Subcutaneous abdominal adipose tissue (tissue), 5 donors: ENCODE measurements at regions not wholly inside any gene's neighbourhood (a gene's known extent, or its start where the extent isn't known, plus 50 kb on each side); places are given as distances from the start of the nearest gene placed in this dataset.

Experiments
- H3K27ac ChIP-seq: one replicate; pipeline ENCODE4 v1.7.0; 2013; ENCODE audit warnings: low read depth, mild to moderate bottlenecking, inconsistent platforms, low read length, moderate library complexity
- H3K27me3 ChIP-seq, 5 donors: one replicate each; pipeline ENCODE4 v1.7.0; 2013; ENCODE audit warnings: low read length in 5 of 5, inconsistent platforms in 1 of 5; ENCODE audit not compliant: control insufficient read depth in 5 of 5, insufficient read depth in 4 of 5
- H3K36me3 ChIP-seq, 5 donors: one replicate each; pipeline ENCODE4 v1.7.0; 2013; ENCODE audit warnings: low read length in 5 of 5; ENCODE audit not compliant: control insufficient read depth in 5 of 5, insufficient read depth in 5 of 5
- H3K4me1 ChIP-seq, 5 donors: one replicate each; pipeline ENCODE4 v1.7.0; 2013; ENCODE audit warnings: low read length in 5 of 5, mild to moderate bottlenecking in 3 of 5, moderate library complexity in 1 of 5; ENCODE audit not compliant: control insufficient read depth in 5 of 5, insufficient read depth in 5 of 5
- H3K4me3 ChIP-seq, 5 donors: one replicate each; pipeline ENCODE4 v1.7.0; 2013; ENCODE audit warnings: low read length in 5 of 5, low read depth in 1 of 5
- H3K9ac ChIP-seq, 5 donors: one replicate each; pipeline ENCODE4 v1.7.0; 2013; ENCODE audit warnings: low read length in 5 of 5, mild to moderate bottlenecking in 4 of 5, moderate library complexity in 3 of 5
- H3K9me3 ChIP-seq, 5 donors: one replicate each; pipeline ENCODE4 v1.7.0; 2013; ENCODE audit warnings: low read length in 5 of 5; ENCODE audit not compliant: control insufficient read depth in 5 of 5
- donor health status: healthy.
- donor health status: healthy.
- donor health status: healthy.
- donor health status: healthy.
- donor health status: healthy.

DNA sequence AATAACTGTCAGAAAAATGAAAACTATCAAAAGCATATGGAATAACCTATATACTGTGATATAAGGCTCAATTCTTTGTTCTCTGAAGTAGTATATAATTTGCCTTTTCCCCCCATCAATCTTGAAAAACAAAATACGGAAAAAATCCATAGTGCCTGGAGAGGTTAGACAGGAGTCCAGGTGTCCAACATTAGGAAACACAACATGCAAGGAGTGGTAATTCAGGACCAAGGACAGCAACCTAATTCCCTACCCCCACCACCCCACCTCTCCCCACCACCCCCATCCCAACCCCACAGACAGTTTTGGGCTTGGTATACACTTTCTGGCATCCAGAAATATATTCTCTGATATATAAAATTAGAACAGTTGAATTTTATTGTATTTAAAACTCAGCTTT is 55.1 kb upstream of the SLC25A26 start:
- H3K9me3 ChIP-seq, result no peaks in the 10 kb centered on the region
- H3K4me1 ChIP-seq, result no peaks in the 10 kb centered on the region
- H3K4me3 ChIP-seq, result no peak overlapping the region
- H3K9ac ChIP-seq, result no peak overlapping the region
- H3K27ac ChIP-seq, result no peak overlapping the region
- no peaks in the 10 kb centered on the region for H3K36me3 ChIP-seq
- no peaks in the 10 kb centered on the region for H3K27me3 ChIP-seq

DNA sequence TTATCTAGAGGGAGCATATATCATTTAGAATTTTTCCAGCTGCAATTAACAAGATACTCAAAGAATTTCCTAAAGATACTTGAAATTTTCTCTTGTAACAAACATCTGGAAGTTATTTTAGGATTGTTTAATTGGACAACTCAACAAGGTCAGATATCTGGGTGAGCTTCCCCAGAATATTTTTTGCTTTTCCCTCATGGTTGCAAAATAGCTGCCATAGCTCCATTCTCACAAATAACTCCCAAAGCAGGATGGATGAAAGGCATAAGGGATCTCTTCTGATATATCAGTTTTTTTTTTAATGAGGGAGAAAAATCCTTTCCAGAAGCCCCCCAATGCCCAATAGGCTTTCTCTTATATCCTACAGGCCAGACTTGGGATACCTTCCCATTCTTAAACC is 56.6 kb upstream of the SLC25A26 start:
- Histone ChIP-seq H3K4me3 (no peak overlapping the region), H3K9ac (no peak overlapping the region), H3K27me3 (no peaks in the 10 kb centered on the region), H3K4me1 (no peaks in the 10 kb centered on the region), H3K9me3 (no peaks in the 10 kb centered on the region), H3K27ac (no peak overlapping the region), H3K36me3 (no peaks in the 10 kb centered on the region)

DNA sequence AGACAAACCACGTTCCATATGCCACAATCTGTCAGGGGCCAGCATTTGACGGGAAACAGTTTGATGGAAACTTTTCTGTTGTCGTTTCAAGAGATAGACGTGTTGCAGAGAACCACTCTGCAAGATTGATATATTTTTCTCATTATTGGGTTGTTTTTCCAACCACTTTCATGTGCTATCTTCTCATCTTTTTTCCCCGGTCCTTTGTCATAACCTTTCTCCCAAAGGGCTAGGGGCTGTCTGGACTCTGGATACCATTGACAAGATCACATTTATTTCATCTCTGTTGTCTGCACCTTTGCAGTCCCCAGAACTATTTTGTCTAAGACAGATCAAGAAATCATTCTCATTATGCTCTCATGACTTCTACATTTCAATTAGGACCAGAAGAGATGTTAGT is 57.6 kb upstream of the SLC25A26 start:
- no peak overlapping the region for H3K4me3 ChIP-seq
- H3K9ac ChIP-seq, result no peak overlapping the region
- H3K36me3 ChIP-seq, result no peaks in the 10 kb centered on the region
- no peaks in the 10 kb centered on the region for H3K4me1 ChIP-seq
- H3K27me3 ChIP-seq, result no peaks in the 10 kb centered on the region
- H3K9me3 ChIP-seq, result no peaks in the 10 kb centered on the region
- no peak overlapping the region for H3K27ac ChIP-seq

- Histone ChIP-seq H3K27me3 (no peaks in the 10 kb centered on the region), H3K9ac (no peak overlapping the region), H3K36me3 (no peaks in the 10 kb centered on the region), H3K27ac (no peak overlapping the region), H3K4me3 (no peak overlapping the region), H3K4me1 (no peaks in the 10 kb centered on the region), H3K9me3 (no peaks in the 10 kb centered on the region)
These were observed 58.0 kb upstream of the SLC25A26 start for GRCh38 chr3:66162766-66163165.

GRCh38 chr3:66158933-66159683 is 61.7 kb upstream of the SLC25A26 start:
- H3K27ac ChIP-seq, result no peak overlapping the region
- H3K4me1 ChIP-seq, result peaks cover 0 to 16% (median 5%) of the 10 kb centered on the region in 5 donors
- H3K4me3 ChIP-seq, result no peak overlapping the region
- no peaks in the 10 kb centered on the region for H3K9me3 ChIP-seq
- H3K9ac ChIP-seq, result no peak overlapping the region
- no peaks in the 10 kb centered on the region for H3K36me3 ChIP-seq
- H3K27me3 ChIP-seq, result no peaks in the 10 kb centered on the region

GRCh38 chr3:66154444-66154861 is 66.3 kb upstream of the SLC25A26 start:
- Histone ChIP-seq H3K27me3 (no peaks in the 10 kb centered on the region), H3K4me1 (peaks cover 2 to 20% (median 12%) of the 10 kb centered on the region in 5 donors), H3K36me3 (no peaks in the 10 kb centered on the region), H3K27ac (no peak overlapping the region), H3K4me3 (peak overlapping the region; percentile 52 to 71 (median 62)), H3K9ac (peak overlapping the region in 2 of 5 donors; percentile 53 to 67), H3K9me3 (no peaks in the 10 kb centered on the region)

- H3K4me3 ChIP-seq, result peak overlapping the region; percentile 52 to 71 (median 62)
- H3K27ac ChIP-seq, result no peak overlapping the region
These were observed 67.0 kb upstream of the SLC25A26 start for GRCh38 chr3:66153481-66154443.

GRCh38 chr3:66152336-66152735 is 68.5 kb upstream of the SLC25A26 start:
- no peak overlapping the region for H3K27ac ChIP-seq
- no peaks in the 10 kb centered on the region for H3K9me3 ChIP-seq
- H3K9ac ChIP-seq, result no peak overlapping the region

More at GRCh38 chr3:66153481-66154443, 67.0 kb upstream of the SLC25A26 start:
- Histone ChIP-seq H3K36me3 (no peaks in the 10 kb centered on the region), H3K9ac (peak overlapping the region in 4 of 5 donors; percentile 21 to 81 (median 60)), H3K27me3 (no peaks in the 10 kb centered on the region), H3K4me1 (peaks cover 2 to 20% (median 12%) of the 10 kb centered on the region in 5 donors), H3K9me3 (no peaks in the 10 kb centered on the region)

GRCh38 chr3:66150977-66151376 is 69.8 kb upstream of the SLC25A26 start:
- Histone ChIP-seq H3K9me3 (no peaks in the 10 kb centered on the region), H3K27me3 (no peaks in the 10 kb centered on the region), H3K4me1 (peaks cover 2 to 20% (median 10%) of the 10 kb centered on the region in 5 donors), H3K4me3 (no peak overlapping the region), H3K27ac (no peak overlapping the region), H3K9ac (no peak overlapping the region), H3K36me3 (no peaks in the 10 kb centered on the region)

More at GRCh38 chr3:66152336-66152735, 68.5 kb upstream of the SLC25A26 start:
- no peaks in the 10 kb centered on the region for H3K36me3 ChIP-seq
- peaks cover 2 to 20% (median 12%) of the 10 kb centered on the region in 5 donors for H3K4me1 ChIP-seq
- H3K27me3 ChIP-seq, result no peaks in the 10 kb centered on the region
- H3K4me3 ChIP-seq, result no peak overlapping the region

DNA sequence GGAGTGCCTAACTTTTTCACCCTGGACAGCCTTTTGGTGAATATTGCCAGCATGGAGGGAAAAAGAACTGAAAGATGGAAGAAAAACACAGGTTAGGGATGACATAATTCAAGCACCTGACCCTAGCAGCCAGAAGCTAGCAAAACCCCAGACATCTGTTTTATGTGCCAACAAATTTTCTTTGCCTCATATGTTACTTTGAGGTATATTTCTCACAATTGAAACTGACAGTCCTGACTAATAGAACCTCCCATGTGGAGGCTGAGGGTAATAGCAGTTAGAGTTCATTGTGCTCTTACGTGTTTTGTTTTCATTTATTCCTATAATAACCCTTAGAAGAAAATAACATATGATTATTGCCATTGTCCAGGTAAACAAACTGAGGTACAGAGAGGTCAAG is 71.5 kb upstream of the SLC25A26 start:
- Histone ChIP-seq H3K9ac (no peak overlapping the region), H3K4me1 (peaks cover 2 to 9% (median 9%) of the 10 kb centered on the region in 5 donors), H3K4me3 (no peak overlapping the region), H3K27ac (no peak overlapping the region), H3K36me3 (no peaks in the 10 kb centered on the region), H3K9me3 (no peaks in the 10 kb centered on the region), H3K27me3 (no peaks in the 10 kb centered on the region)
